ENCODE measurements at regions not wholly inside any gene's neighbourhood (a gene's known extent, or its start where the extent isn't known, plus 50 kb on each side); places are given as distances from the start of the nearest gene placed in this dataset.

DNA sequence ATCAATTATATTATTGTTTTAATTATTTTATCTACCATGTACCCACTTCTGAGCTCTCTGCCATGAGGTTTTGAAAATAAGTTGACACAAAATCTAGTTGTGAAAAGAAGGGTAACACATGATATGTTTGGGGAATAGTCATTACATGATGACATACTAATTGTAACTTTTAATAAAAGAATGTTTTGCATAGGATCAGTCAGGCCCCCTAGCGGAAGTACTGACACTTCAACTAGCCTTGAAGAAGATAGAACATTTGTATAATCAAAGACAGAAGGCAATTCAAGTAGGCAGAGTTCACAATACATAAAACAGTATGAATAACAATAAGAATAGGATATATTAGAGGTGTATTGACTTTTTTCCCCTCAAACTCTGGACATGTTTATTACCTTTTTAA, 1191.0 kb upstream of the AGA start:
- TF ChIP-seq, protein P1, sequence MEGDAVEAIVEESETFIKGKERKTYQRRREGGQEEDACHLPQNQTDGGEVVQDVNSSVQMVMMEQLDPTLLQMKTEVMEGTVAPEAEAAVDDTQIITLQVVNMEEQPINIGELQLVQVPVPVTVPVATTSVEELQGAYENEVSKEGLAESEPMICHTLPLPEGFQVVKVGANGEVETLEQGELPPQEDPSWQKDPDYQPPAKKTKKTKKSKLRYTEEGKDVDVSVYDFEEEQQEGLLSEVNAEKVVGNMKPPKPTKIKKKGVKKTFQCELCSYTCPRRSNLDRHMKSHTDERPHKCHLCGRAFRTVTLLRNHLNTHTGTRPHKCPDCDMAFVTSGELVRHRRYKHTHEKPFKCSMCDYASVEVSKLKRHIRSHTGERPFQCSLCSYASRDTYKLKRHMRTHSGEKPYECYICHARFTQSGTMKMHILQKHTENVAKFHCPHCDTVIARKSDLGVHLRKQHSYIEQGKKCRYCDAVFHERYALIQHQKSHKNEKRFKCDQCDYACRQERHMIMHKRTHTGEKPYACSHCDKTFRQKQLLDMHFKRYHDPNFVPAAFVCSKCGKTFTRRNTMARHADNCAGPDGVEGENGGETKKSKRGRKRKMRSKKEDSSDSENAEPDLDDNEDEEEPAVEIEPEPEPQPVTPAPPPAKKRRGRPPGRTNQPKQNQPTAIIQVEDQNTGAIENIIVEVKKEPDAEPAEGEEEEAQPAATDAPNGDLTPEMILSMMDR (IDR thresholded peaks at IDR 0.05) = no peak
- TF ChIP-seq POLR2A (IDR thresholded peaks at IDR 0.05) = no peak
